DOHH2 (cell line): ENCODE measurements at regions not wholly inside any gene's neighbourhood (a gene's known extent, or its start where the extent isn't known, plus 50 kb on each side); places are given as distances from the start of the nearest gene placed in this dataset.

Source experiments
- H3F3A ChIP-seq: fragments of 200-600 bp; sonication (generic), shearing (Covaris generic); 2 replicates; pipeline ENCODE4 v1.6.0; 2016; ENCODE audit warnings: antibody characterized with exemption, mild to moderate bottlenecking; ENCODE audit not compliant: control insufficient read depth, insufficient read depth
- H3K27ac ChIP-seq: fragments of 200-600 bp; sonication (generic); 2 replicates; pipeline ENCODE4 v1.5.1; 2014; ENCODE audit warnings: low read depth, mild to moderate bottlenecking, low read length, moderate library complexity
- H3K27me3 ChIP-seq: fragments of 200-600 bp; sonication (generic); 2 replicates; pipeline ENCODE4 v1.6.1; 2014; ENCODE audit warnings: mild to moderate bottlenecking, low read length, mixed read lengths; ENCODE audit not compliant: control insufficient read depth
- H3K36me3 ChIP-seq: fragments of 200-600 bp; sonication (generic); 2 replicates; pipeline ENCODE4 v1.6.1; 2014; ENCODE audit warnings: mild to moderate bottlenecking, low read length, moderate library complexity, mixed read lengths; ENCODE audit not compliant: control insufficient read depth
- H3K4me1 ChIP-seq: fragments of 200-600 bp; sonication (generic); 2 replicates; pipeline ENCODE4 v1.6.1; 2014; ENCODE audit warnings: mild to moderate bottlenecking, low read length, mixed read lengths; ENCODE audit not compliant: control insufficient read depth
- H3K4me2 ChIP-seq: fragments of 200-600 bp; sonication (generic); 2 replicates; pipeline ENCODE4 v1.6.0; 2014; ENCODE audit warnings: mild to moderate bottlenecking, low read length, moderate library complexity
- H3K4me3 ChIP-seq: fragments of 200-600 bp; sonication (generic); 2 replicates; pipeline ENCODE4 v1.5.1; 2014; ENCODE audit warnings: mild to moderate bottlenecking, low read length, mixed read lengths
- H3K79me2 ChIP-seq: fragments of 200-600 bp; sonication (generic); 2 replicates; pipeline ENCODE4 v1.6.1; 2014; ENCODE audit warnings: mild to moderate bottlenecking, low read length, mixed read lengths; ENCODE audit not compliant: control insufficient read depth
- H3K9me2 ChIP-seq: fragments of 200-600 bp; sonication (generic); replicated peaks from 2 replicates; pipeline ENCODE4 v1.6.1; 2014; ENCODE audit warnings: mild to moderate bottlenecking, low read length, mixed read lengths; ENCODE audit not compliant: control insufficient read depth
- H3K9me3 ChIP-seq: fragments of 200-600 bp; sonication (generic); 2 replicates; pipeline ENCODE4 v1.6.1; 2014; ENCODE audit warnings: antibody characterized with exemption, low read length, mixed read lengths; ENCODE audit not compliant: control insufficient read depth, insufficient read depth
- H4K20me1 ChIP-seq: fragments of 200-600 bp; sonication (generic); 2 replicates; pipeline ENCODE4 v1.6.0; 2014; ENCODE audit warnings: low read depth, mild to moderate bottlenecking, antibody characterized with exemption, low read length, moderate library complexity; ENCODE audit not compliant: control insufficient read depth, insufficient read depth
- CTCF ChIP-seq: fragments of 200-600 bp; sonication (generic); IDR thresholded peaks from one replicate; pipeline ENCODE4 v1.5.1; 2014; ENCODE audit warnings: antibody characterized with exemption, mild to moderate bottlenecking, low read depth, low read length; ENCODE audit not compliant: poor library complexity, severe bottlenecking
- EZH2phosphoT487 ChIP-seq: fragments of 200-600 bp; sonication (generic); IDR thresholded peaks from 2 replicates; pipeline ENCODE4 v1.6.1; 2017; ENCODE audit warnings: borderline replicate concordance, mild to moderate bottlenecking, antibody characterized with exemption, low read length, moderate library complexity, mixed read lengths

- H3K4me1 ChIP-seq: no peaks in the 10 kb centered on the region
- H3K36me3 ChIP-seq: no peaks in the 10 kb centered on the region
- H3F3A ChIP-seq: no peaks in the 10 kb centered on the region
- H3K4me2 ChIP-seq: no peak overlapping the region
- H3K9me3 ChIP-seq: no peaks in the 10 kb centered on the region
- no peak overlapping the region for H3K27ac ChIP-seq
- no peak overlapping the region for H3K4me3 ChIP-seq
- no peak for TF ChIP-seq EZH2phosphoT487
- TF ChIP-seq CTCF: no peak
- no peaks in the 10 kb centered on the region for H3K27me3 ChIP-seq
- no peaks in the 10 kb centered on the region for H3K9me2 ChIP-seq
- H3K79me2 ChIP-seq: no peaks in the 10 kb centered on the region
- no peaks in the 10 kb centered on the region for H4K20me1 ChIP-seq
Measured at GRCh38 chr4:83660578-83660977, 124.7 kb downstream of the GPAT3 start.

GRCh38 chr4:83658806-83659205 lies 122.9 kb downstream of the GPAT3 start:
- no peaks in the 10 kb centered on the region for H4K20me1 ChIP-seq
- H3K79me2 ChIP-seq: no peaks in the 10 kb centered on the region
- TF ChIP-seq EZH2phosphoT487 (no peak), CTCF (no peak)
- H3K27ac ChIP-seq: no peak overlapping the region
- no peak overlapping the region for H3K4me2 ChIP-seq
- H3K9me2 ChIP-seq: no peaks in the 10 kb centered on the region
- H3F3A ChIP-seq: no peaks in the 10 kb centered on the region
- no peak overlapping the region for H3K4me3 ChIP-seq
- H3K9me3 ChIP-seq: no peaks in the 10 kb centered on the region
- H3K36me3 ChIP-seq: no peaks in the 10 kb centered on the region
- H3K27me3 ChIP-seq: no peaks in the 10 kb centered on the region
- H3K4me1 ChIP-seq: no peaks in the 10 kb centered on the region

GRCh38 chr4:83657336-83657735 lies 121.4 kb downstream of the GPAT3 start:
- Histone ChIP-seq H3K4me3 (no peak overlapping the region), H3K9me2 (no peaks in the 10 kb centered on the region), H3K9me3 (no peaks in the 10 kb centered on the region), H3K4me2 (no peak overlapping the region), H4K20me1 (no peaks in the 10 kb centered on the region), H3K4me1 (no peaks in the 10 kb centered on the region), H3K27me3 (no peaks in the 10 kb centered on the region), H3F3A (no peaks in the 10 kb centered on the region), H3K36me3 (no peaks in the 10 kb centered on the region), H3K27ac (no peak overlapping the region), H3K79me2 (no peaks in the 10 kb centered on the region)
- TF ChIP-seq EZH2phosphoT487 (no peak), CTCF (no peak)
